ENCODE measurements at regions not wholly inside any gene's neighbourhood (a gene's known extent, or its start where the extent isn't known, plus 50 kb on each side); places are given as distances from the start of the nearest gene placed in this dataset.

DNA sequence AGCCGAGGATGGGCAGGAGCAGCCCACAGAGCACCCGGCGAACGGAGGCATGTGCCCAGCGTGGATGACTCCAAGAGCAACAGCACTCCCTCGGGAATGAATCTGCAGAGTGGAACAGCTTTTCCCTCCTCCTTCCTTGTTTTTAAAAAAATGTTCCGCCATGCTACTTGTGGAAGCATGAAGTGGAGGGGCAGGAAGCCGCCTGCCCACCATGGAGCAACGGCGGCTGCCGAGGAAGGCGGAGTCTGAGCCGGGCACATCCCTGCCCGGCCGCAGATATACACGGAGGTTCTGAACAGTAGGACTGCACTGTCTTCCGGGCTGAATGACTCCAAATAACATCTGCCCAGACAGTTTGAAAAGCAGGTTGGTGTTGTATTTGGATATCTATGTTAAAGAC, 65.2 kb downstream of the SOX1 start:
- DNase-seq (ENCODE audit: low read depth) (no peak), FAIRE-seq (no peak)
- no peaks in the 10 kb centered on the region for H3K36me3 ChIP-seq (ENCODE audit: insufficient read depth, low read length)
- Mint-ChIP-seq H3K27ac (ENCODE audit: unreplicated experiment) (no peak overlapping the region), H3K9me3 (ENCODE audit: unreplicated experiment) (no peaks in the 10 kb centered on the region), H3K27me3 (ENCODE audit: low read depth, unreplicated experiment) (peaks cover 87% of the 10 kb centered on the region), H3K4me1 (ENCODE audit: low read depth, unreplicated experiment) (peaks cover 10% of the 10 kb centered on the region), H3K36me3 (ENCODE audit: low read depth, unreplicated experiment) (no peaks in the 10 kb centered on the region), H3K4me3 (ENCODE audit: unreplicated experiment) (no peak overlapping the region)
- H3K27ac ChIP-seq (ENCODE audit: low read depth, low read length): no peak overlapping the region
- H3K4me1 ChIP-seq (ENCODE audit: insufficient read depth, low read length): no peaks in the 10 kb centered on the region
- no peak overlapping the region for H3K4me3 ChIP-seq (ENCODE audit: insufficient read depth, low read depth, low read length)
- no peak overlapping the region for H3K4me2 ChIP-seq (ENCODE audit: low read length)
- no peak overlapping the region for H3K9ac ChIP-seq (ENCODE audit: low read length)
- H3K9me3 ChIP-seq (ENCODE audit: insufficient read depth, low read depth, low read length): peaks cover 5% of the 10 kb centered on the region
- H3K27me3 ChIP-seq (ENCODE audit: insufficient read depth, low read length): no peaks in the 10 kb centered on the region
- no peak overlapping the region for H2AFZ ChIP-seq (ENCODE audit: low read depth, low read length)
- no peak for TF ChIP-seq EZH2 (IDR thresholded peaks at IDR 0.05; ENCODE audit: insufficient read depth, low read length)
- TF ChIP-seq, protein P1, sequence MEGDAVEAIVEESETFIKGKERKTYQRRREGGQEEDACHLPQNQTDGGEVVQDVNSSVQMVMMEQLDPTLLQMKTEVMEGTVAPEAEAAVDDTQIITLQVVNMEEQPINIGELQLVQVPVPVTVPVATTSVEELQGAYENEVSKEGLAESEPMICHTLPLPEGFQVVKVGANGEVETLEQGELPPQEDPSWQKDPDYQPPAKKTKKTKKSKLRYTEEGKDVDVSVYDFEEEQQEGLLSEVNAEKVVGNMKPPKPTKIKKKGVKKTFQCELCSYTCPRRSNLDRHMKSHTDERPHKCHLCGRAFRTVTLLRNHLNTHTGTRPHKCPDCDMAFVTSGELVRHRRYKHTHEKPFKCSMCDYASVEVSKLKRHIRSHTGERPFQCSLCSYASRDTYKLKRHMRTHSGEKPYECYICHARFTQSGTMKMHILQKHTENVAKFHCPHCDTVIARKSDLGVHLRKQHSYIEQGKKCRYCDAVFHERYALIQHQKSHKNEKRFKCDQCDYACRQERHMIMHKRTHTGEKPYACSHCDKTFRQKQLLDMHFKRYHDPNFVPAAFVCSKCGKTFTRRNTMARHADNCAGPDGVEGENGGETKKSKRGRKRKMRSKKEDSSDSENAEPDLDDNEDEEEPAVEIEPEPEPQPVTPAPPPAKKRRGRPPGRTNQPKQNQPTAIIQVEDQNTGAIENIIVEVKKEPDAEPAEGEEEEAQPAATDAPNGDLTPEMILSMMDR (IDR thresholded peaks at IDR 0.05; ENCODE audit: insufficient read depth, low read depth, low read length): no peak
- H3K79me2 ChIP-seq (ENCODE audit: insufficient read depth, low read length): no peaks in the 10 kb centered on the region
- H4K20me1 ChIP-seq (ENCODE audit: insufficient read depth, low read length): no peaks in the 10 kb centered on the region

DNA sequence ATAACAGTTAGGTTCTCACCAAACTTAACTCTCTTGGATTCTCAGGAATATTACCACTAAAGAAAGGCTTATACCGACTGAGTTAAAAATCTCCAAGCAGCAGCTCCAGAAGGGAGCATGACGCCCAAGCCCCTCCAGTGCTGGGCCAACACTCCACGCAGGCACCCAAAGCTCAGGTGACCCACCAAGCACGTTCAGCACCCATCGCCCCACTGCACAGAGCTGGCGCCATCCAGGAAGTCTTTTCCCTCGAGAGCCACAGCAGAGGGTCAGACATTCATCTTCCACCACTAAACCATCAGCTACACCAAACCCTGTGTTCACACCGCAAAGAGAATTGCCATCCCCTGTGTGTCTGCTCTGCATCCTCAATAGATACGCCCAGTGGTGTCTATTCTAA, 65.7 kb downstream of the SOX1 start:
- Histone ChIP-seq H3K27me3 (ENCODE audit: insufficient read depth, low read length) (no peaks in the 10 kb centered on the region), H3K9me3 (ENCODE audit: insufficient read depth, low read depth, low read length) (peaks cover 5% of the 10 kb centered on the region), H3K27ac (ENCODE audit: low read depth, low read length) (no peak overlapping the region), H4K20me1 (ENCODE audit: insufficient read depth, low read length) (no peaks in the 10 kb centered on the region), H3K4me1 (ENCODE audit: insufficient read depth, low read length) (no peaks in the 10 kb centered on the region), H3K79me2 (ENCODE audit: insufficient read depth, low read length) (no peaks in the 10 kb centered on the region), H3K4me2 (ENCODE audit: low read length) (no peak overlapping the region), H2AFZ (ENCODE audit: low read depth, low read length) (no peak overlapping the region), H3K4me3 (ENCODE audit: insufficient read depth, low read depth, low read length) (no peak overlapping the region), H3K9ac (ENCODE audit: low read length) (no peak overlapping the region), H3K36me3 (ENCODE audit: insufficient read depth, low read length) (no peaks in the 10 kb centered on the region)
- Mint-ChIP-seq H3K27ac (ENCODE audit: unreplicated experiment) (no peak overlapping the region), H3K9me3 (ENCODE audit: unreplicated experiment) (no peaks in the 10 kb centered on the region), H3K4me3 (ENCODE audit: unreplicated experiment) (no peak overlapping the region), H3K4me1 (ENCODE audit: low read depth, unreplicated experiment) (peaks cover 10% of the 10 kb centered on the region), H3K36me3 (ENCODE audit: low read depth, unreplicated experiment) (no peaks in the 10 kb centered on the region), H3K27me3 (ENCODE audit: low read depth, unreplicated experiment) (peaks cover 88% of the 10 kb centered on the region)
- TF ChIP-seq EZH2 (IDR thresholded peaks at IDR 0.05; ENCODE audit: insufficient read depth, low read length): no peak
- TF ChIP-seq, protein P1 (IDR thresholded peaks at IDR 0.05; ENCODE audit: insufficient read depth, low read depth, low read length): no peak
- no peak for FAIRE-seq
- no peak for DNase-seq (ENCODE audit: low read depth)

DNA sequence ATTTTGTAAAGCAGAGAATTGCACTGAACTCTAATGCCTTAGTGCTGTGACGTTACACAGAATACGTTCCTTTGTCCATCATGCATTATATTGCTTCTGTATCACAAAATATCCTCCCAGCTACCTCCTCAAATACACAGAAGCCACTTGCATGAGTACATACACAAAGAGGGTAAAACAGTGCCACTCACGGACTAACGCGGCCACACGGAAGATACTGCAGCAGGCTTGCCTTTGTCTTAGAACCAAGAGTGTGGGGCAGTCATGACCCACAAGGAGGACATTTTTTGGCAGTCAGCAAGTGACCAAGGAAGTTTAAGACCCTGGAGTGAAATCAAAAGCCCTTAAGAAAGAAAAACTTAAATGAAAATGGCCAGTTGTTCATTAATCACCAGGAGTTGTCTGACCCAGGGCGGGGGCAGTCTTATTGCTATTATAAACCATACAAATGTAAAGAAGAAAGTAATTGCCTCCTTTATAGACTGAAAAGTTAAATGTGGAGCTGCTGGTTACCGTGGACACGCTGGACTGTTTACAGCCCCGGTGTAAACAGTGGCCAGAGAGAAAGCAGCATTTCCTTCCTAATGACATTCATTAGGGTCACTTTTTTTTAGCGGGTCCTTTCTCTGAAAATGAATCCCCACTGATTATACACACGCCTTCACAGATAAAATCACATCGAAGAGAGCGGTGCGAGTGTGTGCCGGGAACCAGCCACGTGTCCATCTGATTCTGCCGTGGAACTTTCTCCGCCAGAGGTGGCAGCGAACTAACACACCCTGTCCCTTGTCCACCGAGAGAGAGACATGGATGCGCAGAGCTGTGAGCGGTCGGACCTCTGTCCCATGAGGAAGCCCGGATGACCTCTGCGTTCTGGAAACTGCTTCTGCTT, 66.8 kb downstream of the SOX1 start:
- peaks cover 10% of the 10 kb centered on the region for H3K4me1 Mint-ChIP-seq (ENCODE audit: low read depth, unreplicated experiment)
- H3K36me3 Mint-ChIP-seq (ENCODE audit: low read depth, unreplicated experiment): no peaks in the 10 kb centered on the region
- H2AFZ ChIP-seq (ENCODE audit: low read depth, low read length): no peak overlapping the region
- FAIRE-seq (no peak), DNase-seq (ENCODE audit: low read depth) (no peak)
- no peak overlapping the region for H3K4me3 Mint-ChIP-seq (ENCODE audit: unreplicated experiment)
- peaks cover 5% of the 10 kb centered on the region for H3K9me3 ChIP-seq (ENCODE audit: insufficient read depth, low read depth, low read length)
- H3K79me2 ChIP-seq (ENCODE audit: insufficient read depth, low read length): no peaks in the 10 kb centered on the region
- H3K4me2 ChIP-seq (ENCODE audit: low read length): no peak overlapping the region
- no peak for TF ChIP-seq EZH2 (IDR thresholded peaks at IDR 0.05; ENCODE audit: insufficient read depth, low read length)
- no peaks in the 10 kb centered on the region for H3K4me1 ChIP-seq (ENCODE audit: insufficient read depth, low read length)
- no peak overlapping the region for H3K9ac ChIP-seq (ENCODE audit: low read length)
- no peak overlapping the region for H3K4me3 ChIP-seq (ENCODE audit: insufficient read depth, low read depth, low read length)
- H3K27ac Mint-ChIP-seq (ENCODE audit: unreplicated experiment): no peak overlapping the region
- H3K27me3 ChIP-seq (ENCODE audit: insufficient read depth, low read length): no peaks in the 10 kb centered on the region
- H4K20me1 ChIP-seq (ENCODE audit: insufficient read depth, low read length): no peaks in the 10 kb centered on the region
- peaks cover 88% of the 10 kb centered on the region for H3K27me3 Mint-ChIP-seq (ENCODE audit: low read depth, unreplicated experiment)
- no peak overlapping the region for H3K27ac ChIP-seq (ENCODE audit: low read depth, low read length)
- H3K9me3 Mint-ChIP-seq (ENCODE audit: unreplicated experiment): no peaks in the 10 kb centered on the region
- H3K36me3 ChIP-seq (ENCODE audit: insufficient read depth, low read length): no peaks in the 10 kb centered on the region

Measured in astrocyte (in vitro differentiated cells and primary cell).